A549 (cell line): ENCODE measurements at regions not wholly inside any gene's neighbourhood (a gene's known extent, or its start where the extent isn't known, plus 50 kb on each side); places are given as distances from the start of the nearest gene placed in this dataset.

Experiments used
- ATAC-seq, 2 experiments: fragments of 200-7000 bp in 1 of 2; fragments of >200 bp in 1 of 2; cut with Nextera tagmentation in 1 of 2; cut with Tn5 transposase in 1 of 2; 3 replicates each; pipeline versions ENCODE4 v1.8.0 to v1.9.1; 2018 to 2020; ENCODE audit warnings: mild to moderate bottlenecking in 1 of 2, moderate library complexity in 1 of 2
- CTCF ChIA-PET: fragments of 300-600 bp; sonication (Branson Sonifier 250); formaldehyde crosslinking; extraction: SDS; loops from one replicate; lab custom pipeline; 2021; ENCODE audit warnings: antibody characterized with exemption, inconsistent platforms; lab: Yijun Ruan, JAX
- POLR2A ChIA-PET: fragments of 350-600 bp; formaldehyde crosslinking; extraction: SDS; loops from one replicate; lab custom pipeline; 2021; ENCODE audit warnings: antibody characterized with exemption, inconsistent platforms; lab: Yijun Ruan, JAX
- DNase-seq, 2 experiments: peaks; one replicate each; pipeline versions ENCODE4 v3.0.0 to v3.0.0-alpha.2; 2011 to 2016; ENCODE audit warnings: low read depth in 1 of 2, low spot score in 1 of 2
- FAIRE-seq: peaks from 2 replicates; lab custom pipeline; 2011; peaks lifted over from hg19 to GRCh38; lab: Jason Lieb, UNC
- H3K27ac ChIP-seq, 2 experiments: fragments of >200 bp; sonication (Bioruptor Twin); formaldehyde crosslinking; 3 replicates each; pipeline ENCODE4 v1.5.1; 2016 to 2017
- H3K4me1 ChIP-seq: fragments of >200 bp; sonication (Bioruptor Twin); formaldehyde crosslinking; 3 replicates; pipeline ENCODE4 v1.6.1; 2016
- H3K4me2 ChIP-seq: fragments of >200 bp; sonication (Bioruptor Twin); formaldehyde crosslinking; 3 replicates; pipeline ENCODE4 v1.6.1; 2016
- H3K4me3 ChIP-seq: fragments of >200 bp; sonication (Bioruptor Twin); formaldehyde crosslinking; 3 replicates; pipeline ENCODE4 v1.5.1; 2016
- H3K9me3 ChIP-seq: fragments of >200 bp; sonication (Bioruptor Twin); formaldehyde crosslinking; 3 replicates; pipeline ENCODE4 v1.6.1; 2016
- CHD2 ChIP-seq: fragments of 150-350 bp; IDR thresholded peaks from 2 replicates; pipeline ENCODE4 v1.6.1; 2014; ENCODE audit warnings: low read length; ENCODE audit not compliant: partially characterized antibody
- EHMT2 ChIP-seq: fragments of 200-600 bp; sonication (generic); IDR thresholded peaks from 2 replicates; pipeline ENCODE4 v1.6.1; 2016; ENCODE audit warnings: antibody characterized with exemption, low read depth, mild to moderate bottlenecking, moderate library complexity
- JUN ChIP-seq, 2 experiments: fragments of >200 bp; sonication (Bioruptor Twin); formaldehyde crosslinking; IDR thresholded peaks; 2 replicates in 1 of 2; 3 replicates in 1 of 2; pipeline ENCODE4 v1.6.1; 2016 to 2017
- JUNB ChIP-seq: fragments of >200 bp; sonication (Bioruptor Twin); formaldehyde crosslinking; IDR thresholded peaks from 2 replicates; pipeline ENCODE4 v1.6.1; 2016
- KDM1A ChIP-seq: fragments of 200-600 bp; sonication (generic); IDR thresholded peaks from 2 replicates; pipeline ENCODE4 v1.6.1; 2016; ENCODE audit warnings: low read depth, mild to moderate bottlenecking
- KDM5A ChIP-seq: fragments of 200-600 bp; sonication (generic); IDR thresholded peaks from 2 replicates; pipeline ENCODE4 v1.6.1; 2016; ENCODE audit warnings: antibody characterized with exemption, mild to moderate bottlenecking
- MYC ChIP-seq: IDR thresholded peaks from 2 replicates; pipeline ENCODE4 v1.6.1; 2012; ENCODE audit warnings: mild to moderate bottlenecking, inconsistent platforms, low read length, improper control_type of control experiment, borderline replicate concordance
- PHF8 ChIP-seq: fragments of 200-600 bp; sonication (generic); IDR thresholded peaks from 2 replicates; pipeline ENCODE4 v1.6.1; 2016; ENCODE audit warnings: low read depth, mild to moderate bottlenecking, antibody characterized with exemption, moderate library complexity, borderline replicate concordance
- POLR2AphosphoS2 ChIP-seq: conservative IDR thresholded peaks from 2 replicates; pipeline ENCODE4 v1.6.1; 2012; ENCODE audit warnings: low read length, improper control_type of control experiment, inconsistent platforms
- RARB ChIP-seq: fragments of 250-450 bp; sonication (Bioruptor Pico); IDR thresholded peaks from 2 replicates; pipeline ENCODE4 v1.8.0; 2021; ENCODE audit warnings: mild to moderate bottlenecking, moderate library complexity
- RCOR1 ChIP-seq: fragments of 150-350 bp; IDR thresholded peaks from 2 replicates; pipeline ENCODE4 v1.6.1; 2014; ENCODE audit warnings: antibody characterized with exemption, low read length, low read depth
- ZNF302 ChIP-seq: fragments of 250-450 bp; sonication (Bioruptor Pico); IDR thresholded peaks from 2 replicates; pipeline ENCODE4 v1.9.0; 2021; ENCODE audit warnings: inconsistent platforms, mild to moderate bottlenecking, moderate library complexity
- WGBS: methylation state at CpG from one replicate; pipeline ENCODE4 v1.1.6; 2017; ENCODE audit errors: missing lambda C conversion rate; 5-methylcytosine and 5-hydroxymethylcytosine counted together
- TF ChIP-seq, protein P1 (sequence below): fragments of 150-350 bp; IDR thresholded peaks from 2 replicates; pipeline ENCODE4 v1.6.1; 2014; ENCODE audit warnings: low read depth, mild to moderate bottlenecking, low read length
- TF ChIP-seq, protein P2 (sequence below): fragments of 250-450 bp; sonication (Bioruptor Pico); IDR thresholded peaks from 2 replicates; pipeline ENCODE4 v1.5.0; 2020; ENCODE audit warnings: low read depth, mild to moderate bottlenecking, moderate library complexity
- TF ChIP-seq, protein P3 (sequence below): IDR thresholded peaks from 2 replicates; pipeline ENCODE4 v1.6.1; 2012
- TF ChIP-seq, protein P4 (sequence below): fragments of >200 bp; sonication (Bioruptor Twin); formaldehyde crosslinking; IDR thresholded peaks from 3 replicates; pipeline ENCODE4 v1.5.1; 2016
- TF ChIP-seq, protein P5 (sequence below): IDR thresholded peaks from 2 replicates; pipeline ENCODE4 v1.6.1; 2012
- TF ChIP-seq, protein P6 (sequence below): fragments of >200 bp; sonication (Bioruptor Twin); formaldehyde crosslinking; IDR thresholded peaks from 2 replicates; pipeline ENCODE4 v1.6.1; 2016

DNA sequence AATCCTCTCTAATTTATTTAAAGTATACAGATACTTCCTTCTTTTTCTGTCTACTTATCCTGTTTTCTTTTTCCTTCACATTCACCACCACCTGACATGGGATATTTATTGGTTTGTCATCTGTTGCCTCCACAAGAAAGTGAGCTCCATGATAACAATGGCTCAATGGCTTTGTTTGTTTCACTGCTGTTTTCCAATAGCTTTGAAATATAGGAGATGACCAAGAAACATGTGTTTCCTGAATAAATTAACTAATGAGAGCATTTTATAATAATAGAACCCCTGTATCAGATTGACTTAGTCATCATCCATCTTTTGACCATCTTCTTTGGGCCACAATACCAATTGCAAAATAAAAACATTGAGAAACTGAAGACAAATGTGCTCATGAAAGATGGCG lies 180.2 kb upstream of the GAS1 start:
- CTCF ChIA-PET, result interaction anchor here (1.0 kb wide), 1 partner anchor 15 kb away, joined by 3 read pairs; no protein-coding TSS in a partner anchor

DNA sequence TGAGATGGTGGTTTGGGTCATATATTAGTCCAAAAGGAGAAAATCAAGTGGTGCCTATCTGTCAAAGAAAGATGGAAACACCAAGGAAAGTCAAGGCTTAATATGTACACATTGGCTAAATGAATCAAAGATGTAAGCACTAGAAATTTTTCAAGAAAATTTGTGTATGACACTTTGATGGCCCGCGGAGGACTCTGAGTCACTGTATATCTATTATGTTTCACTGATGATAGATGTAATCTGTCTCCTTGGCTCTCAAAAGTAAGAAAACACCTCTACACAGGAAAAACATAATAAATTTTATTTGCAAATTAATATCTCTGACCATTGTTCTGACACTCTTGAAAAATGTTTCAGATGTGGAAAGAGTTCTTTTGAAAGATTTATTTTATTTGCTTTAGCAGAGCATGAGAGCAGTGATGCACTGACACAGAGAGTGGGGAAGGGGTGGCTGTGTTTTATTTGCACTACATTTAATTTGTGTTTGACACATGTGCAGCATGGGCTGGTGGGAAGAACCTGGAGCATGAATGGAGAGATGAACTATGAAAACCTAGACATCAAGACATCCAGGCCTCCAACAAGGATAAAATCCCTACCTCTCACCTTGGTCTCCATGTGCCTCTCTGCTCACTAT lies 180.8 kb upstream of the GAS1 start:
- TF ChIP-seq POLR2AphosphoS2, result no peak
- TF ChIP-seq MYC, result no peak
- TF ChIP-seq KDM5A, result no peak
- no peak for TF ChIP-seq PHF8
- no peak for TF ChIP-seq ZNF302
- no peak for TF ChIP-seq JUN (IDR thresholded peaks at IDR 0.05)
- TF ChIP-seq, protein P1, sequence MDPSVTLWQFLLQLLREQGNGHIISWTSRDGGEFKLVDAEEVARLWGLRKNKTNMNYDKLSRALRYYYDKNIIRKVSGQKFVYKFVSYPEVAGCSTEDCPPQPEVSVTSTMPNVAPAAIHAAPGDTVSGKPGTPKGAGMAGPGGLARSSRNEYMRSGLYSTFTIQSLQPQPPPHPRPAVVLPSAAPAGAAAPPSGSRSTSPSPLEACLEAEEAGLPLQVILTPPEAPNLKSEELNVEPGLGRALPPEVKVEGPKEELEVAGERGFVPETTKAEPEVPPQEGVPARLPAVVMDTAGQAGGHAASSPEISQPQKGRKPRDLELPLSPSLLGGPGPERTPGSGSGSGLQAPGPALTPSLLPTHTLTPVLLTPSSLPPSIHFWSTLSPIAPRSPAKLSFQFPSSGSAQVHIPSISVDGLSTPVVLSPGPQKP, result no peak
- TF ChIP-seq, protein P2, sequence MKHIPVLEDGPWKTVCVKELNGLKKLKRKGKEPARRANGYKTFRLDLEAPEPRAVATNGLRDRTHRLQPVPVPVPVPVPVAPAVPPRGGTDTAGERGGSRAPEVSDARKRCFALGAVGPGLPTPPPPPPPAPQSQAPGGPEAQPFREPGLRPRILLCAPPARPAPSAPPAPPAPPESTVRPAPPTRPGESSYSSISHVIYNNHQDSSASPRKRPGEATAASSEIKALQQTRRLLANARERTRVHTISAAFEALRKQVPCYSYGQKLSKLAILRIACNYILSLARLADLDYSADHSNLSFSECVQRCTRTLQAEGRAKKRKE, result no peak
- no peak for TF ChIP-seq EHMT2
- no peak for TF ChIP-seq KDM1A
- TF ChIP-seq, protein P3, sequence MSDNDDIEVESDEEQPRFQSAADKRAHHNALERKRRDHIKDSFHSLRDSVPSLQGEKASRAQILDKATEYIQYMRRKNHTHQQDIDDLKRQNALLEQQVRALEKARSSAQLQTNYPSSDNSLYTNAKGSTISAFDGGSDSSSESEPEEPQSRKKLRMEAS, result no peak
- TF ChIP-seq, protein P4, sequence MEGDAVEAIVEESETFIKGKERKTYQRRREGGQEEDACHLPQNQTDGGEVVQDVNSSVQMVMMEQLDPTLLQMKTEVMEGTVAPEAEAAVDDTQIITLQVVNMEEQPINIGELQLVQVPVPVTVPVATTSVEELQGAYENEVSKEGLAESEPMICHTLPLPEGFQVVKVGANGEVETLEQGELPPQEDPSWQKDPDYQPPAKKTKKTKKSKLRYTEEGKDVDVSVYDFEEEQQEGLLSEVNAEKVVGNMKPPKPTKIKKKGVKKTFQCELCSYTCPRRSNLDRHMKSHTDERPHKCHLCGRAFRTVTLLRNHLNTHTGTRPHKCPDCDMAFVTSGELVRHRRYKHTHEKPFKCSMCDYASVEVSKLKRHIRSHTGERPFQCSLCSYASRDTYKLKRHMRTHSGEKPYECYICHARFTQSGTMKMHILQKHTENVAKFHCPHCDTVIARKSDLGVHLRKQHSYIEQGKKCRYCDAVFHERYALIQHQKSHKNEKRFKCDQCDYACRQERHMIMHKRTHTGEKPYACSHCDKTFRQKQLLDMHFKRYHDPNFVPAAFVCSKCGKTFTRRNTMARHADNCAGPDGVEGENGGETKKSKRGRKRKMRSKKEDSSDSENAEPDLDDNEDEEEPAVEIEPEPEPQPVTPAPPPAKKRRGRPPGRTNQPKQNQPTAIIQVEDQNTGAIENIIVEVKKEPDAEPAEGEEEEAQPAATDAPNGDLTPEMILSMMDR, result no peak
- TF ChIP-seq, protein P5, sequence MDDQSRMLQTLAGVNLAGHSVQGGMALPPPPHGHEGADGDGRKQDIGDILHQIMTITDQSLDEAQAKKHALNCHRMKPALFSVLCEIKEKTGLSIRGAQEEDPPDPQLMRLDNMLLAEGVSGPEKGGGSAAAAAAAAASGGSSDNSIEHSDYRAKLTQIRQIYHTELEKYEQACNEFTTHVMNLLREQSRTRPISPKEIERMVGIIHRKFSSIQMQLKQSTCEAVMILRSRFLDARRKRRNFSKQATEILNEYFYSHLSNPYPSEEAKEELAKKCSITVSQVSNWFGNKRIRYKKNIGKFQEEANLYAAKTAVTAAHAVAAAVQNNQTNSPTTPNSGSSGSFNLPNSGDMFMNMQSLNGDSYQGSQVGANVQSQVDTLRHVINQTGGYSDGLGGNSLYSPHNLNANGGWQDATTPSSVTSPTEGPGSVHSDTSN, result no peak
- TF ChIP-seq CHD2, result no peak
- FAIRE-seq, result no peak

More for the DNA sequence above, 180.2 kb upstream of the GAS1 start:
- ATAC-seq (no peak), FAIRE-seq (no peak)
- Histone ChIP-seq H3K27ac (no peak overlapping the region), H3K4me1 (no peaks in the 10 kb centered on the region)
- 23% methylated on average over 1 of the region's 1 CpG for WGBS
- TF ChIP-seq RARB, result no peak
- no peak for TF ChIP-seq JUNB
- TF ChIP-seq, all 56 proteins: peak for 0
- POLR2A ChIA-PET, result no interaction called here
- Histone ChIP-seq H3K4me3 (no peak overlapping the region), H3K4me2 (no peak overlapping the region), H3K9me3 (no peaks in the 10 kb centered on the region)
- no peak for DNase-seq

DNA sequence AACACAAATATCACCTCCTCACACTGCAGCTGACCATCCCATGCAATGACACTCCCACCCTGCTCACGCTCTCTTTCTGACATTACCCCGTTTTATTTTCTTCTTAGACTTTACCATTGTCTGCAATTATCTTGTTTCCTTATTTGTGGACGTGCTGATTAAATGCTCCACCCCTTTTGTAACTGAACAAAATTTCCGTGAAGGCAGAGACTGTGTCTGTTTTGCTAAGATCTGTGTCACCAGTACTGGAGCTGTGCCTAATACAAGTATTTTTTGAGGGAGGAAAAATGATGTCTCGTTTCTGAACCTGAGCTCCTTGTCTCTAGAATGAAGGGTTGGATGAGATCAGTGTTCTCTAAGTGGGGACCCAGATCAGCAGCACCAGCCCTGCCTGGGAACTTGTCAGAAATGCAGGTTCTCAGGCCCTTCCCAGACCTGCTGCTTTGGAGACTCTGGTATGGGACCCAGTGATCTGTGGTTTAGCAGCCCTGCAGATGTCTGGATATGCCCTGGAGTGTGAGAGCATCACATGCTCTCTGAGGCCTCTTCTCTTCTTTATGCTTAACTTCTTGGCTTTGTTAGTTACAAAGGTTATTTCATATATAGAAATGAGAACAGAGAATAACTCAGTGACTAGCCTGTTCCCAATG lies 181.7 kb upstream of the GAS1 start:
- DNase-seq (no peak), ATAC-seq (no peak), FAIRE-seq (no peak)
- CTCF ChIA-PET, result no interaction called here
- no peak for TF ChIP-seq EHMT2
- TF ChIP-seq ZNF302, result no peak
- no peak for TF ChIP-seq RCOR1
- TF ChIP-seq, protein P6, sequence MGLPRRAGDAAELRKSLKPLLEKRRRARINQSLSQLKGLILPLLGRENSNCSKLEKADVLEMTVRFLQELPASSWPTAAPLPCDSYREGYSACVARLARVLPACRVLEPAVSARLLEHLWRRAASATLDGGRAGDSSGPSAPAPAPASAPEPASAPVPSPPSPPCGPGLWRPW, result no peak
- 4% methylated on average over 5 of the region's 5 CpGs for WGBS
- POLR2A ChIA-PET, result no interaction called here
- Histone ChIP-seq H3K27ac (no peak overlapping the region), H3K9me3 (no peaks in the 10 kb centered on the region), H3K4me2 (no peak overlapping the region), H3K4me1 (no peaks in the 10 kb centered on the region), H3K4me3 (no peak overlapping the region)

More for the DNA sequence above, 180.8 kb upstream of the GAS1 start:
- ChIA-PET CTCF (interaction anchor here (1.0 kb wide), 1 partner anchor 14 kb away, joined by 3 read pairs; no protein-coding TSS in a partner anchor), POLR2A (no interaction called here)
- H3K27ac ChIP-seq, result no peak overlapping the region
- H3K9me3 ChIP-seq, result no peaks in the 10 kb centered on the region
- H3K4me3 ChIP-seq, result no peak overlapping the region
- 74% methylated on average over 2 of the region's 2 CpGs for WGBS
- ATAC-seq (no peak), DNase-seq (no peak)
- H3K4me1 ChIP-seq, result no peaks in the 10 kb centered on the region
- H3K4me2 ChIP-seq, result no peak overlapping the region
